Activated naive CD4-positive, alpha-beta T cell treated with anti-CD3 and anti-CD28 coated beads, Interleukin-2, amount 50 U/mL, for 72 hours (primary cell): ENCODE measurements at regions not wholly inside any gene's neighbourhood (a gene's known extent, or its start where the extent isn't known, plus 50 kb on each side); places are given as distances from the start of the nearest gene placed in this dataset.
A peak's percentile ranks its signal among the peaks of the same experiment; 100 is the strongest.
"Not testable (repeated sequence)": the region's sequence is repeated elsewhere in the genome, so short reads cannot be mapped to it uniquely, and the experiment has no call there.

ENCODE experiments used
- ATAC-seq, 2 donors: fragments of 150-1000 bp; cut with Tn5 transposase; 2 replicates each; pipeline ENCODE4 v1.10.0; 2021; ENCODE audit warnings: mild to moderate bottlenecking in 2 of 2, moderate library complexity in 2 of 2
- DNase-seq, 2 donors: peaks; one replicate each; pipeline ENCODE4 v3.0.0; 2021 to 2022; ENCODE audit warnings: low spot score in 2 of 2
- H3K27ac Mint-ChIP-seq, 2 donors: one replicate each; pipeline ENCODE4 v1.8.0; 2022; ENCODE audit warnings: mild to moderate bottlenecking in 2 of 2, mixed read lengths in 2 of 2
- H3K36me3 Mint-ChIP-seq, 2 donors: one replicate each; pipeline ENCODE4 v1.8.0; 2022; ENCODE audit warnings: mixed read lengths in 2 of 2
- H3K9me3 Mint-ChIP-seq, 2 donors: one replicate each; pipeline ENCODE4 v1.8.0; 2022; ENCODE audit warnings: mixed read lengths in 2 of 2

DNA sequence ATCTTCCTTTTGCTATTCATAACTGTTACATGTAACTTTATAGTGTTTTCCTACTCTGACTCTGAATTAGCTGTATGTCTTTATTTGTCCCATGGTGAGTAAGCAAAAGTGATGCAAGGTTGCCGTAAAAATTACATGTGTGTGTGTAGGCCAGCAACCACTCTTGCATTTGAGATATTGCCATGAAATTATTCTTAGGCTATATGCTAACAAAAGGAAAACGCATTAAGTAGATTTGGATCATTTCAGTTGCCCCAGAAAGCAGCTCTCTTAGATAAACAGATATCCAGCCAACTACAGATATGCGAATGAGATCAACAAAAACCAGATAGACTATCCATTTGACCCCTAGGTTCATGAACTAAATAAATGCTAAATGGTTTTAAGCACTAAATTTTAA is 73.6 kb downstream of the CYLC2 start:
- Mint-ChIP-seq H3K36me3 (no peaks in the 10 kb centered on the region), H3K9me3 (no peaks in the 10 kb centered on the region), H3K27ac (no peak overlapping the region)
- no peak for DNase-seq
- ATAC-seq: no peak

GRCh38 chr9:103078581-103078980 is 83.4 kb downstream of the CYLC2 start:
- H3K36me3 Mint-ChIP-seq: no peaks in the 10 kb centered on the region
- H3K27ac Mint-ChIP-seq: no peak overlapping the region
- ATAC-seq: no peak
- DNase-seq: no peak
- peaks cover 11 to 12% of the 10 kb centered on the region in 2 donors for H3K9me3 Mint-ChIP-seq

GRCh38 chr9:103082494-103082893 is 87.4 kb downstream of the CYLC2 start:
- no peak for ATAC-seq
- no peak for DNase-seq
- Mint-ChIP-seq H3K9me3 (peaks cover 11 to 14% of the 10 kb centered on the region in 2 donors), H3K27ac (no peak overlapping the region), H3K36me3 (no peaks in the 10 kb centered on the region)

DNA sequence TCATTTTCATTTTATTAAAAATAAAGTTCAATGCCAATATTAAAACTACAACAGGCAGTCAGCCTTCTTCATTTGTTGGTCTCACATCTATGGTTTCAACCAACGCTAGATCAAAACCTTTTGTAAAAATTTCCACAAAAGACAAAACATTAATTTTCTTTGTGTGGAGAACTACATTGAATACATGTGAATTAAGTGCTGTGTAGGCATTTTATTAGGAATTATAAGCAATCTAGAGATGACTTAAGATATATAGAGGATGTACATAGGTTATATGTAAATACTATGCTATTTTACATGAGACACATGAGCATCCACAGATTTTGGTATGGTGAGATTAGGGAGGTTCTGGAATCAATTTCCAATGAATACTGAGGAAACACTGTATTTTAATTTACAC is 94.2 kb downstream of the CYLC2 start:
- no peak for DNase-seq
- H3K9me3 Mint-ChIP-seq: peaks cover 6 to 11% of the 10 kb centered on the region in 2 donors
- no peaks in the 10 kb centered on the region for H3K36me3 Mint-ChIP-seq
- no peak for ATAC-seq
- no peak overlapping the region for H3K27ac Mint-ChIP-seq

GRCh38 chr9:103104101-103104500 is 109.0 kb downstream of the CYLC2 start:
- H3K27ac Mint-ChIP-seq: no peak overlapping the region
- DNase-seq (no peak), ATAC-seq (no peak)
- H3K9me3 Mint-ChIP-seq: peaks cover 4 to 5% of the 10 kb centered on the region in 2 donors
- no peaks in the 10 kb centered on the region for H3K36me3 Mint-ChIP-seq

GRCh38 chr9:103116246-103116645 is 121.1 kb downstream of the CYLC2 start:
- no peak for DNase-seq
- ATAC-seq: no peak
- no peaks in the 10 kb centered on the region for H3K36me3 Mint-ChIP-seq
- peaks cover 3 to 8% of the 10 kb centered on the region in 2 donors for H3K9me3 Mint-ChIP-seq
- H3K27ac Mint-ChIP-seq: no peak overlapping the region

GRCh38 chr9:103126494-103126893 is 131.4 kb downstream of the CYLC2 start:
- Mint-ChIP-seq H3K9me3 (peaks cover 15 to 19% of the 10 kb centered on the region in 2 donors), H3K36me3 (peaks cover 6 to 19% of the 10 kb centered on the region in 2 donors), H3K27ac (peak overlapping the region in 1 of 2 donors; percentile 4)
- ATAC-seq (no peak), DNase-seq (no peak)

- DNase-seq (no peak), ATAC-seq (no peak)
- no peak overlapping the region for H3K27ac Mint-ChIP-seq
- no peaks in the 10 kb centered on the region for H3K36me3 Mint-ChIP-seq
- H3K9me3 Mint-ChIP-seq: no peaks in the 10 kb centered on the region
Measured at GRCh38 chr9:103139891-103140290, 144.8 kb downstream of the CYLC2 start.

GRCh38 chr9:103152473-103152872 is 157.3 kb downstream of the CYLC2 start:
- Mint-ChIP-seq H3K9me3 (peaks cover 20% of the 10 kb centered on the region in 2 donors), H3K27ac (no peak overlapping the region), H3K36me3 (peaks cover 0 to 14% of the 10 kb centered on the region in 2 donors)
- DNase-seq (no peak), ATAC-seq (no peak)

DNA sequence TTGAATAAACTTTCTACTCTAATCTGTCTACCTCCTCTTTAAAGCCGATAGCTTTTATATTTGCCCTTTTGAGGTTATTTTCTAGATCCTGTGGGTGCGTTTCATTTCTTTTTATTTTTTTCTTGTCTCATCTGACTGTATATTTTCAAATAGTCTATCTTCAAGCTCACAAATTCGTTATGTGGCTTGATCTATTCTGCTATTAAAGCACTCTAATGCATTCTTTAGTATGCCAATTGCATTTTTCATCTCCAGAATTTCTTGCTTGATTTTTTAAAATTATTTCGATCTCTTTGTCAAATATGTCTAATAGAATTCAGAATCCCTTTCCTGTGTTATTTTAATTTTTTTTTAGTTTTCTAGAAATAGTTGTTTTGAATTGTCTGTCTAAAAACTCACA is 172.4 kb downstream of the CYLC2 start:
- Mint-ChIP-seq H3K9me3 (peaks cover 17 to 32% of the 10 kb centered on the region in 2 donors), H3K27ac (no peak overlapping the region), H3K36me3 (peaks cover 0 to 14% of the 10 kb centered on the region in 2 donors)
- ATAC-seq: no peak
- DNase-seq: no peak

DNA sequence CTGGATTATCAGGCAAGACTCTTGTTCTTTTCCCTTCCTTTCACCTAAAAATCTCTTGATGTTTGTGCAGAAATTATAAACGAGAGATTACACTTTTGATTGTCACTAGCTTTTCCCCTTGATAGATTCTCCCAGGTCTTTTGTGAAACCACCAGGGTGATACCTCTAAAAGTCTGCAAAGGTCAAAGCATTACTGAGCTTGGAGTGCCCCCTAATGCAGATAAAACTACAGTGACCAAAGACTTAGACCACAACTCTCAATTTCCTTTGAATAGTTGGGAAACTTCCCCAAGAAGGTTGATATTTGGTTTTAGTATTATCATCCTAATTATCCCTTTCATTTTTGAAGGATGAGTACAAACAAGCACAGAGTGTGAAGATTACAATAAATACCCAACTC is 173.1 kb downstream of the CYLC2 start:
- peaks cover 17 to 32% of the 10 kb centered on the region in 2 donors for H3K9me3 Mint-ChIP-seq
- DNase-seq (no peak), ATAC-seq (no peak)
- no peak overlapping the region for H3K27ac Mint-ChIP-seq
- peaks cover 0 to 14% of the 10 kb centered on the region in 2 donors for H3K36me3 Mint-ChIP-seq

DNA sequence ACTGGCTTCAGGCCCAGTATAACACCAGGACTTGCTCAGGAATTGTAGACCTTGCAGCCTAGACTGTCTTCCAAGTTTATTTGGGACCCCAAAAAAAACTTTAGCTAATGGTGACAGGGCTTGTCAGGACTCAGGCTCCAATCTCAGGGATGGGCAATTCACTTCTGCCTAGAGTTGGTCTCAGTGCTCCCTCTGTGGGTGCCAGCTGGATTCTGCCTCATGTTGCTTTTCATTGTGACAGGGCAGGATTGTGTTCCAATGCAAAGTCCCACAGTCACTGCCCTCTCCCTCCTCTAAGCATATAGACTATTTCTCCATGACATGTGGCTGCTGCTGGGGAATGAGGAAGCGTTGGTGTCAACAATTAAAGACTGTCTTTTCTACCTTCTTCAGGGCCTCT is 174.7 kb downstream of the CYLC2 start:
- Mint-ChIP-seq H3K9me3 (peaks cover 17 to 32% of the 10 kb centered on the region in 2 donors), H3K36me3 (peaks cover 0 to 14% of the 10 kb centered on the region in 2 donors), H3K27ac (no peak overlapping the region)
- ATAC-seq (no peak), DNase-seq (no peak)

DNA sequence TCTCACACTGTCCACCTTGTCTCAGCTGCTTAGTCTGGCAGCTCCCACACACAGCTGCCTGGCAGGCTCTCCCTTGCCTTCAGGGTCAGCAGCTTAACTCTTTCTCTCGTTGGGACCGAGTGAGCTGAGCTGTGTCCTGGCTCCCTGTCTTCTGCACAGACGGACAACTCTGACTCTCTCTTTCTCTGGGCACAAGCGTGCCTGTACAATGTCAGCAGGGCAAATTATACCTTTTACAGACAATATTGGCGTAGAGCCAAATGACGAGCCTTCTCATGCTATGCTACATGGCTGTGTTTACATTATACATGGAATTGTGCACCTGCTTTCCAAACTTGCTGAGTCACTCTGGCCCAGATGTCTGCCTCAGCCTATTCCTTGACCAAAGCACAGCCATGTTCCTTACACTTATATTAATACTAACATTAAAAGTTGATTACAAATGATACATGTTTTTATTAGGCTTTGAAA is 188.6 kb downstream of the CYLC2 start:
- DNase-seq (no peak), ATAC-seq (no peak)
- Mint-ChIP-seq H3K36me3 (no peaks in the 10 kb centered on the region), H3K9me3 (peaks cover 0 to 16% of the 10 kb centered on the region in 2 donors), H3K27ac (peak overlapping the region in 1 of 2 donors; percentile 17)

DNA sequence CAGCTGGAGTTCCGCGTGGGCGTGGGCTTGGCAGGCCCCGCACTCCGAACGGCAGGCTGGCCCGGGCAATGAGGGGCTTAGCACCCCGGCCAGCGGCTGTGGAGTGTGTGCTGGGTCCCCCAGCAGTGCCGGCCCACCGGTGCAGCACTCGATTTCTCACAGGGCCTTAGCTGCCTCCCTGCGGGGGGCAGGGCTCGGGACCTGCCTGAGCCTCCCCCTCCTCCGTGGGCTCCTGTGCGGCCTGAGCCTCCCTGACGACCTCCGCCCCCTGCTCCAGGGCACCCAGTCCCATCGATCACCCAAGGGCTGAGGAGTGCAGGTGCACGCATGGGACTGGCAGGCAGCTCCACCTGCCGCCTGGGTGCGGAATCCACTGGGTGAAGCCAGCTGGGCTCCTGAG is 191.8 kb downstream of the CYLC2 start:
- no peak for DNase-seq
- Mint-ChIP-seq H3K9me3 (peaks cover 0 to 12% of the 10 kb centered on the region in 2 donors), H3K27ac (no peak overlapping the region), H3K36me3 (no peaks in the 10 kb centered on the region)
- ATAC-seq: no peak

DNA sequence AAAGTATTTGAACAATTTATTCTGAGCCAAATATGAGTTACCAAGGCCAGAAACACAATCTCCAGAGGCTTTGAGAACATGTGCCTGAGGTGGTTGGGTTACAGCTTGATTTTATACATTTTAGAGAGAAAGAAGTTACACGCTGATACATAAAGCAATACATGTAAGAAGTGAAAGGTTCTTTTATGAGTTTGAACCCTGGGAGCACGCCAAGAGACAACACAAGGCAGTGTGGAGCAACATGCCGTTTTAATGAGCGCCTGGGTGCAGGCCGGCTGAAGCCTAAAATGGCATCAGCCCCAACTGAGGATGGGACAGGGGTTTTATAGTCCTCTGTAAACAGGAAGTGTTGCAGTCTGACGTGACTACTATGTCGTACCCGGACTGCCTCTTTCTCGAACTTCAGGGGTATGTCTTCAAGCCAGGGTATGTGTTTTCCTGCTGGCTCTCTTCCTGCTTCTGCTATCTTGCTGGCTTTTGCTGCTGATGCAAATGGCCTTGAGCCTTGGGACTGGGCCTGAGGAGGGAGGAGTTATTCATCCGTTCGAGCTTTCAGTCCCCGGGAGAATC is 193.7 kb downstream of the CYLC2 start:
- H3K36me3 Mint-ChIP-seq: no peaks in the 10 kb centered on the region

DNA sequence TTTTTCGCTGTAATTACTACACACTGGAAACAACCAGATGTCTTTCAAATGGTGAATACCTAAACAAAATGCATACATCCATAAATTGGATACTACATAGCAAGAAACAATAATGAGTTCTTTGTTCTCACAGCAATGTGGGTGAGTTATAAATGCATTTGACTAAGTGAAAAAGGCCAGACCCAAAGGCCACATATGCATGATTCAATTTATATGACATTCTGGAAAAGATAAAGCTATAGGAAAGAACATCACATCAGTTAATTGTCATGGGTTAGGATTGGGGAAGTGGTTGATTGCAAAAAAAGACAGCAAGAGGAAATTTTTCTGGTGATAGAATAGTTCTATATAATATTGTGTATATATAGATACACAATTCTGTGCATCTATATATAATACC is 198.9 kb downstream of the CYLC2 start:
- DNase-seq (no peak), ATAC-seq (no peak)
- no peaks in the 10 kb centered on the region for H3K36me3 Mint-ChIP-seq
- H3K27ac Mint-ChIP-seq: no peak overlapping the region
- H3K9me3 Mint-ChIP-seq: peaks cover 3 to 5% of the 10 kb centered on the region in 2 donors

More for the DNA sequence above, 193.7 kb downstream of the CYLC2 start:
- H3K9me3 Mint-ChIP-seq: peaks cover 0 to 12% of the 10 kb centered on the region in 2 donors
- ATAC-seq (no peak), DNase-seq (no peak)
- H3K27ac Mint-ChIP-seq: no peak overlapping the region

DNA sequence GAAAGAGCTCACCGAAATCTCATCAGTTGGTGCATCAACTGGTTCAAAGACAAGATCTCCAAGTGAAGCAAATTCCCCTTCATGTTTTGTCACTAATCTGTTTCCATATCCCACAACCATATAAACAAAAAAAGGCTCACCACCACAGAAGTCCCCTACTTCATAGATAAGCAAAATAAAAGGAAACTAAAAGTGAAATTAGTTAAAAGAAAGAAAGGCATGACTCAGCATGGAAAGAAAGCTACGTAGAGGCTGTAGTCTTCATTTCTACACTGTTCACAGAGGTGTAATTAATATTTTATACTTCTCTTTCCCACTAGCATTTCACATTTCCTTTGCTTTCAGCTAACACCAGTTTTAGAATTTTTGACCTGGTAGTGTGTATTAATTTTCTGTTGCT is 208.0 kb downstream of the CYLC2 start:
- H3K9me3 Mint-ChIP-seq: peaks cover 7 to 8% of the 10 kb centered on the region in 2 donors
- no peak for DNase-seq
- no peak for ATAC-seq
- H3K27ac Mint-ChIP-seq: peak overlapping the region in 1 of 2 donors; percentile 50
- no peaks in the 10 kb centered on the region for H3K36me3 Mint-ChIP-seq

DNA sequence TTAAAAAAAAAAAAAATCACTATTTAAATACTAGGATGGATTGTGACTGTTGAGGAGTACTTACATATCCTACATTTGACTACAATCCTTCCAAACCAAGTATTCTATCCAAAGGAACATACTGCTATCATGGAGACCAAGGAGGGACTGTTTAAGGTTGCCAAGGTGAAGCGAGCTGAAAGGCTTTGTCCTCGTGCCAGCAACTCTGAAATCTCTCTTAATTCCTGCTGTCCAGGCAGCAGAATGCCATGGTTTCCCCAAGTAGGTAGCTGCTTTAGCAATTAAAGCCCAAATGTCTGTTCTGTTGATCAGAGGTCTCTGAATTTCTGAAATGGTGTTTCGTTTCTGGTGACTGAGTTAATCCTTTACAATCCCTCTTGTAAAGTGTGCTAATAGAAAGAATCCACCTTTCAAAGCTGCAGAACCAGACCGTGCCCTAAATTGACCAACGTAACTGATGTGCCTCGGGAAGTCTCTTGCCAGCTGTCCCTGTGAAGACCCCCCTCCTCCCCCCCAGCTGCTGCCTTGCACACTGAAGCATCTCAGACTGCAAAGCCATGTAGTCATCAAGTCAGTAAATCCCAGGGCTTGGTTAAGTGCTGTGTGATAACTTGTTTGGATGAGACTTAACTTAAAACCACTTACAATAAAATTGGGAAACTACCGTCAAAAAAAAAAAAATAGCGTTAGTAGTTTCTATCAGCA is 210.9 kb downstream of the CYLC2 start:
- not testable (repeated sequence) for ATAC-seq, H3K27ac Mint-ChIP-seq, H3K36me3 Mint-ChIP-seq, DNase-seq
- H3K9me3 Mint-ChIP-seq: peaks cover 23 to 31% of the 10 kb centered on the region in 2 donors
